KMS-11 (cell line): ENCODE measurements at regions not wholly inside any gene's neighbourhood (a gene's known extent, or its start where the extent isn't known, plus 50 kb on each side); places are given as distances from the start of the nearest gene placed in this dataset.

ENCODE experiments used
- H2AFZ ChIP-seq: fragments of 200-600 bp; sonication (generic); 2 replicates; pipeline ENCODE4 v1.6.1; 2016; ENCODE audit warnings: antibody characterized with exemption, mixed run types, low read depth
- H3K27ac ChIP-seq: fragments of 200-600 bp; sonication (generic); 2 replicates; pipeline ENCODE4 v1.6.1; 2016; ENCODE audit warnings: mild to moderate bottlenecking, mixed run types
- H3K27me3 ChIP-seq: fragments of 200-600 bp; sonication (generic); 2 replicates; pipeline ENCODE4 v1.6.1; 2017; ENCODE audit warnings: mild to moderate bottlenecking, low read depth, mixed run types, moderate library complexity; ENCODE audit not compliant: insufficient read depth
- H3K36me3 ChIP-seq: fragments of 200-600 bp; sonication (generic); 2 replicates; pipeline ENCODE4 v1.6.1; 2017; ENCODE audit warnings: mild to moderate bottlenecking, mixed run types; ENCODE audit not compliant: insufficient read depth
- H3K4me1 ChIP-seq: fragments of 200-600 bp; sonication (generic); 2 replicates; pipeline ENCODE4 v1.6.1; 2016; ENCODE audit warnings: mild to moderate bottlenecking, low read depth, mixed run types; ENCODE audit not compliant: poor library complexity, severe bottlenecking
- H3K4me2 ChIP-seq: fragments of 200-600 bp; sonication (generic); 2 replicates; pipeline ENCODE4 v1.7.0; 2016; ENCODE audit warnings: mild to moderate bottlenecking, mixed run types
- H3K4me3 ChIP-seq: fragments of 200-600 bp; sonication (generic); IDR thresholded peaks from 2 replicates; pipeline ENCODE4 v1.6.1; 2017; ENCODE audit warnings: low read depth, low read length, mixed read lengths; ENCODE audit not compliant: insufficient read depth
- H3K79me2 ChIP-seq: fragments of 200-600 bp; sonication (generic); 2 replicates; pipeline ENCODE4 v1.6.1; 2016; ENCODE audit warnings: low read depth, mixed run types; ENCODE audit not compliant: insufficient read depth
- H3K9ac ChIP-seq: fragments of 200-600 bp; sonication (generic); 2 replicates; pipeline ENCODE4 v1.6.1; 2016; ENCODE audit warnings: mild to moderate bottlenecking, mixed run types
- H4K20me1 ChIP-seq: fragments of 200-600 bp; sonication (generic); 2 replicates; pipeline ENCODE4 v1.6.1; 2016; ENCODE audit warnings: mild to moderate bottlenecking, mixed run types; ENCODE audit not compliant: insufficient read depth
- CTCF ChIP-seq: fragments of 200-600 bp; sonication (generic); conservative IDR thresholded peaks from 2 replicates; pipeline ENCODE4 v1.6.1; 2017; ENCODE audit warnings: low read depth, mild to moderate bottlenecking, antibody characterized with exemption, low read length, moderate library complexity, mixed read lengths

GRCh38 chr15:62428851-62429598 lies 263.9 kb upstream of the C2CD4B start:
- no peak overlapping the region for H3K9ac ChIP-seq
- H3K27ac ChIP-seq: no peak overlapping the region
- H3K4me3 ChIP-seq: no peak overlapping the region
- H3K4me1 ChIP-seq: peaks cover 24% of the 10 kb centered on the region
- no peaks in the 10 kb centered on the region for H4K20me1 ChIP-seq
- no peak overlapping the region for H3K4me2 ChIP-seq
- no peak for TF ChIP-seq CTCF
- no peaks in the 10 kb centered on the region for H3K79me2 ChIP-seq
- H3K27me3 ChIP-seq: no peaks in the 10 kb centered on the region
- no peak overlapping the region for H2AFZ ChIP-seq
- no peaks in the 10 kb centered on the region for H3K36me3 ChIP-seq

DNA sequence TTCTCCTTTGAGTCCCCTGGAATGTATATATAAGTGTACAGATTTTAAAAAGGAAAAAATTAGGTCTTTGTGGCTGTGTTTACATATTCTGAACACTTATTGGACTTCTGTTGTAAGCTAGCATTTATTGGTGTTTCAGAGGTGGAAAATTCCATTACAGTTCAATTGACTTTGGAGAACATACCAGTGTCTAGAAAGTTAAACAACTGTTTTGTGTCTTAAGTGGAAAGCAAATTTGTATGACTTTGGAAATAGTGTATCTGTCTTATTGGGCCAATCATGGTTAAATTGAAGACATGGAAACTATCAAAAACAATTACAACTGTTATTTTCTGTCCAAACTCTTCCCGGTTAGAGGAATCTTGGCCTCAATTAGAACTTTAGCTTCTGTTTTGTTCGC lies 265.0 kb upstream of the C2CD4B start:
- no peak overlapping the region for H3K4me3 ChIP-seq
- no peaks in the 10 kb centered on the region for H3K36me3 ChIP-seq
- no peak overlapping the region for H3K27ac ChIP-seq
- no peak overlapping the region for H3K9ac ChIP-seq
- TF ChIP-seq CTCF: no peak
- H3K4me2 ChIP-seq: no peak overlapping the region
- no peaks in the 10 kb centered on the region for H3K79me2 ChIP-seq
- no peaks in the 10 kb centered on the region for H3K27me3 ChIP-seq
- no peaks in the 10 kb centered on the region for H4K20me1 ChIP-seq
- no peak overlapping the region for H2AFZ ChIP-seq
- peaks cover 24% of the 10 kb centered on the region for H3K4me1 ChIP-seq

DNA sequence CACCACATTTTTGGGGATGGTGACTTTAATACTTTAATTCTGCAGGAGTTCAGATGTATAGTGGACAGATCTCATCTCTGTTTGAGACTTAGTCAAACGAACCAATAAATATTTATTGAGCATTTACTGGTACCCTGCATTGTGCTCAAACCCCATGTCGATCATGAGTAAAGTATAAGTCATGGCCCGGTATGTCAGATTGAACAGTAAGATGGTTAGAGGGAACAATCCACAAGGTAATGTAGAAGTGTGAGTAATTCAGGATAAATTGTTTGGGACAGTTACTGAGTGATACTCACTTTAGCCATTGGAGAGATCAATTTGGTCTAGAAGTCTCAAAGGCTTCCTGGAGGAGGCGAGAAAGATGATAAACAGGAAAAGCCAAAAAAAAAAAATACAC lies 265.5 kb upstream of the C2CD4B start:
- no peak overlapping the region for H3K4me2 ChIP-seq
- H3K4me1 ChIP-seq: peaks cover 24% of the 10 kb centered on the region
- H2AFZ ChIP-seq: no peak overlapping the region
- H3K4me3 ChIP-seq: no peak overlapping the region
- no peaks in the 10 kb centered on the region for H4K20me1 ChIP-seq
- no peak for TF ChIP-seq CTCF
- H3K27ac ChIP-seq: no peak overlapping the region
- H3K79me2 ChIP-seq: no peaks in the 10 kb centered on the region
- no peaks in the 10 kb centered on the region for H3K36me3 ChIP-seq
- no peak overlapping the region for H3K9ac ChIP-seq
- no peaks in the 10 kb centered on the region for H3K27me3 ChIP-seq

- H3K79me2 ChIP-seq: no peaks in the 10 kb centered on the region
- H3K36me3 ChIP-seq: no peaks in the 10 kb centered on the region
- TF ChIP-seq CTCF: no peak
- H3K9ac ChIP-seq: no peak overlapping the region
- no peak overlapping the region for H2AFZ ChIP-seq
- H3K4me3 ChIP-seq: no peak overlapping the region
- H3K27ac ChIP-seq: no peak overlapping the region
- H3K4me2 ChIP-seq: no peak overlapping the region
- H3K4me1 ChIP-seq: peaks cover 24% of the 10 kb centered on the region
- H3K27me3 ChIP-seq: no peaks in the 10 kb centered on the region
- no peaks in the 10 kb centered on the region for H4K20me1 ChIP-seq
Measured at GRCh38 chr15:62431008-62431797, 266.1 kb upstream of the C2CD4B start.
